ENCODE measurements at regions not wholly inside any gene's neighbourhood (a gene's known extent, or its start where the extent isn't known, plus 50 kb on each side); places are given as distances from the start of the nearest gene placed in this dataset.

DNA sequence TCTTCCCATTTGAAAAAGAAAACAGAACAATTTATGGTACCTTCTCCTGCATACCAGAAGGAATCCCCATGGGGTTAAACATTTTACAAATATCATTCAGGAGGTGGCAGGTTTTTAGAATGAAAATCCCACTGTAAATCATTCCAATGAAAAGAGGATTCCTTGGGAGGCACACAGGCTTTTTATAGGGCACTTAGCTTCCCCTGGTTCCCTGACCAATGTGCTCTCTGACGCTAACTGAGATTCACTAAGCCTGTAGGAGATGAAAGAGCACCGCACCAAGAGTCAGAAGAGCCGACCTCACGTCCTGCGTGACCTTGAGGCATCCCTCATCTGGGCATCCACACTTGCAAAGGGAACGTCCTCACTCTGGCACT, 82.5 kb downstream of the CMPK2 start:
- ATAC-seq: no peak
- H3K9me3 ChIP-seq: no peaks in the 10 kb centered on the region
- in situ Hi-C loops (cut with MboI; ENCODE audit: low sequenced_read_pairs in 4 of 4): no loop called here
- no peaks in the 10 kb centered on the region for H3K36me3 ChIP-seq
- H3K27ac ChIP-seq: no peak overlapping the region
- TF ChIP-seq POLR2A (IDR thresholded peaks at IDR 0.05): no peak
- TF ChIP-seq, protein P1, sequence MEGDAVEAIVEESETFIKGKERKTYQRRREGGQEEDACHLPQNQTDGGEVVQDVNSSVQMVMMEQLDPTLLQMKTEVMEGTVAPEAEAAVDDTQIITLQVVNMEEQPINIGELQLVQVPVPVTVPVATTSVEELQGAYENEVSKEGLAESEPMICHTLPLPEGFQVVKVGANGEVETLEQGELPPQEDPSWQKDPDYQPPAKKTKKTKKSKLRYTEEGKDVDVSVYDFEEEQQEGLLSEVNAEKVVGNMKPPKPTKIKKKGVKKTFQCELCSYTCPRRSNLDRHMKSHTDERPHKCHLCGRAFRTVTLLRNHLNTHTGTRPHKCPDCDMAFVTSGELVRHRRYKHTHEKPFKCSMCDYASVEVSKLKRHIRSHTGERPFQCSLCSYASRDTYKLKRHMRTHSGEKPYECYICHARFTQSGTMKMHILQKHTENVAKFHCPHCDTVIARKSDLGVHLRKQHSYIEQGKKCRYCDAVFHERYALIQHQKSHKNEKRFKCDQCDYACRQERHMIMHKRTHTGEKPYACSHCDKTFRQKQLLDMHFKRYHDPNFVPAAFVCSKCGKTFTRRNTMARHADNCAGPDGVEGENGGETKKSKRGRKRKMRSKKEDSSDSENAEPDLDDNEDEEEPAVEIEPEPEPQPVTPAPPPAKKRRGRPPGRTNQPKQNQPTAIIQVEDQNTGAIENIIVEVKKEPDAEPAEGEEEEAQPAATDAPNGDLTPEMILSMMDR (IDR thresholded peaks at IDR 0.05 in 4 of 5, conservative IDR thresholded peaks at IDR 0.05 in 1 of 5): no peak
- H3K4me3 ChIP-seq: no peak overlapping the region
- no peaks in the 10 kb centered on the region for H3K27me3 ChIP-seq
- intact Hi-C loops (cut with DNase I; ENCODE audit: low total_unique reads): no loop called here
- DNase-seq: no peak
- no peaks in the 10 kb centered on the region for H3K4me1 ChIP-seq

DNA sequence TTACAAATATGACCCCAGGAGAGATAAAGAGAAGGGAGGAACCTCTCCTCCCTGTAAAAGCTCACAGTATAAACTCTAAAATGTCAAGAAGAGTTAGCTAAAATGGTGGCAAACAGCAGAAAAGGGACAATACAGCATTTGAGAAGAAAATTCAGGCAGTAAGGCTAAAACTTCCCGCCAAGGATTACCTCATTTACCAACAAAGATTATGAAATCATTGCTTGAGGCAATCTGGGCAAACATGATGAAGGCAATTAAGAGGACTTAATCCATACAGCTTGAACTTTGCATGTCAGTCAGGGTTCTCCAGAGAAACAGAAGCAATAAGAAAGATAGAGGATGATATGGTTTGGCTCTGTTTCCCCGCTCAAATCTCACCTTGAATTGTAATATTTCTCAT, 81.4 kb downstream of the CMPK2 start:
- no peak for ATAC-seq
- intact Hi-C loops (cut with DNase I; ENCODE audit: low total_unique reads): no loop called here

DNA sequence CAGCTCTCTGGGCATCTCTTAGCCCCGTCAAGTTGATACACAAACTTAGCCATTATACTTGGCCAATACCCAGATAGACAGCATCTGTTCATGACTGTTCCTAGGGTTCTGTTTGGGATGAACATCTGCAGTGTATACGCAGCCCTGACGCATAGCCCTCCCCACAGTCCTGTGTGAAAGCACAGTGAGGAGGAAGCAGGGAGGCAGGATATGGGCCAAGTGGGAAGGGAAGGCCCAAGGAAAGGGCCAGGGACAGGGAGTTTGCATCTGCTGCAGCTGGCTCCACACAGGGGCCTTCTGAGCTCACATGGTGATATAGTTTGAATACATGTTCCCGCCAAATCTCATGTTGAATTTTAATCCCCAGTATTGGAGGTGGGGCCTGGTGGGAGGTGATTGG, 80.2 kb downstream of the CMPK2 start:
- no peaks in the 10 kb centered on the region for H3K27me3 ChIP-seq
- H3K36me3 ChIP-seq: no peaks in the 10 kb centered on the region
- ATAC-seq (no peak), DNase-seq (no peak)
- H3K27ac ChIP-seq: no peak overlapping the region
- no peak for TF ChIP-seq POLR2A (IDR thresholded peaks at IDR 0.05)
- TF ChIP-seq, protein P1 (IDR thresholded peaks at IDR 0.05 in 4 of 5, conservative IDR thresholded peaks at IDR 0.05 in 1 of 5): no peak
- H3K4me1 ChIP-seq: no peaks in the 10 kb centered on the region
- no peak overlapping the region for H3K4me3 ChIP-seq
- intact Hi-C loops (cut with DNase I; ENCODE audit: low total_unique reads) (no loop called here), in situ Hi-C loops (cut with MboI; ENCODE audit: low sequenced_read_pairs in 4 of 4) (no loop called here)
- H3K9me3 ChIP-seq: no peaks in the 10 kb centered on the region

More for the DNA sequence above, 81.4 kb downstream of the CMPK2 start:
- H3K4me1 ChIP-seq: no peaks in the 10 kb centered on the region
- H3K4me3 ChIP-seq: no peak overlapping the region
- in situ Hi-C loops (cut with MboI; ENCODE audit: low sequenced_read_pairs in 4 of 4): no loop called here
- H3K9me3 ChIP-seq: no peaks in the 10 kb centered on the region
- no peak for DNase-seq
- no peaks in the 10 kb centered on the region for H3K27me3 ChIP-seq
- H3K27ac ChIP-seq: no peak overlapping the region
- H3K36me3 ChIP-seq: no peaks in the 10 kb centered on the region
- TF ChIP-seq POLR2A (IDR thresholded peaks at IDR 0.05): no peak
- TF ChIP-seq, protein P1 (IDR thresholded peaks at IDR 0.05 in 4 of 5, conservative IDR thresholded peaks at IDR 0.05 in 1 of 5): no peak

DNA sequence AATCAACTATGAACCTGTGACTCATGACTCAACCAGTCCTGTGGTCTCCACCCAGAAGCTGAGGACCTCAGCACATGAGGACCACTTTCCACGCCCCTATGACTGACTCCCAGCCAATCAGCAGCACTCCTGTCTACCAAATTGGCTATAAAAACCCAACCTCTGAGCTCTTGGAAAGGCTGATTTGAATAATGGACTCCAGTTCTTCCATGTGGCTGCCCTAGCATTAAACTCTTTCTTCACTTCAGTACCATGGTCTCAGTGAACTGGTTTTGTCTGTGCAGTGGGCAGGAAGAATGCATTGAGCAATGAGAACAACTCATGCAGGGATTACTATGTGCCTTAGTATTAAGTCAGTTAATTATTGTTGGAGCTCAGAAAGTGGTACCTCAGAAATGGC, 78.3 kb downstream of the CMPK2 start:
- no peaks in the 10 kb centered on the region for H3K9me3 ChIP-seq
- in situ Hi-C loops (cut with MboI; ENCODE audit: low sequenced_read_pairs in 4 of 4): no loop called here
- ATAC-seq (no peak), DNase-seq (no peak)
- no peaks in the 10 kb centered on the region for H3K4me1 ChIP-seq
- intact Hi-C loops (cut with DNase I; ENCODE audit: low total_unique reads): no loop called here
- H3K27ac ChIP-seq: no peak overlapping the region
- no peaks in the 10 kb centered on the region for H3K36me3 ChIP-seq
- no peaks in the 10 kb centered on the region for H3K27me3 ChIP-seq
- TF ChIP-seq, protein P1 (IDR thresholded peaks at IDR 0.05 in 4 of 5, conservative IDR thresholded peaks at IDR 0.05 in 1 of 5): no peak
- no peak for TF ChIP-seq POLR2A (IDR thresholded peaks at IDR 0.05)
- H3K4me3 ChIP-seq: no peak overlapping the region

DNA sequence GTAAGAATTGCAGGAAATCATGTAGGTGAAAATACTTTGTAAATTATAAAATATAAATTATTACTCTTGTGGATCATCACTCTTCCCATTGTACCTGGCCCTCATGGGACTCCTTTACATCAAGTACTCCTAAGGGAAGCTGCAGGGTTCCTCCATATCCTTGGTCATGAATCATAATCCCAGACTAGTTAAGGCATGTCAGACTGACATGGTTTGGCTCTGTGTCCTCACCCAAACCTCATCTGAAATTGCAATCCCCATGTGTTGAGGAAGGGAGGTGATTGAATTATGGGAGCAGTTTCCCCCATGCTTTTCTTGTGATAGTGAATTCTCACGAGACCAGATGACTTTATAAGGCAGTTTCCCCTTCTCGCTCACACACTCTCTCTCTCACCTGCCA, 77.1 kb downstream of the CMPK2 start:
- Histone ChIP-seq H3K9me3 (no peaks in the 10 kb centered on the region), H3K27ac (no peak overlapping the region), H3K27me3 (no peaks in the 10 kb centered on the region), H3K4me3 (no peak overlapping the region), H3K36me3 (no peaks in the 10 kb centered on the region), H3K4me1 (no peaks in the 10 kb centered on the region)
- TF ChIP-seq POLR2A (IDR thresholded peaks at IDR 0.05): no peak
- in situ Hi-C loops (cut with MboI; ENCODE audit: low sequenced_read_pairs in 4 of 4): no loop called here
- no peak for DNase-seq
- ATAC-seq: no peak
- intact Hi-C loops (cut with DNase I; ENCODE audit: low total_unique reads): no loop called here

Measured in gastrocnemius medialis (tissue), 4 donors.